HG02973 (cell line): ENCODE measurements at regions not wholly inside any gene's neighbourhood (a gene's known extent, or its start where the extent isn't known, plus 50 kb on each side); places are given as distances from the start of the nearest gene placed in this dataset.

Source experiments
- ATAC-seq: cut with Tn5 transposase; IDR thresholded peaks from one replicate; pipeline ENCODE4 v1.9.1; 2021; ENCODE audit warnings: moderate library complexity; ENCODE audit not compliant: unreplicated experiment

GRCh38 chr2:118699447-118700175 is 147.8 kb downstream of the EN1 start:
- no peak for ATAC-seq

- ATAC-seq = no peak
Observed at GRCh38 chr2:118698564-118698963, 148.9 kb downstream of the EN1 start.

- no peak for ATAC-seq
Observed at GRCh38 chr2:118697781-118698180, 149.7 kb downstream of the EN1 start.

- no peak for ATAC-seq
Observed at GRCh38 chr2:118696786-118697465, 150.5 kb downstream of the EN1 start.

- no peak for ATAC-seq
Observed at GRCh38 chr2:118693287-118693822, 154.1 kb downstream of the EN1 start.

GRCh38 chr2:118689874-118690273 is 157.6 kb downstream of the EN1 start:
- ATAC-seq = no peak

GRCh38 chr2:118689456-118689855 is 158.0 kb downstream of the EN1 start:
- ATAC-seq = no peak

GRCh38 chr2:118689033-118689432 is 158.4 kb downstream of the EN1 start:
- no peak for ATAC-seq

GRCh38 chr2:118687698-118688097 is 159.8 kb downstream of the EN1 start:
- no peak for ATAC-seq

- ATAC-seq = no peak
Observed at GRCh38 chr2:118687192-118687591, 160.3 kb downstream of the EN1 start.

- no peak for ATAC-seq
Observed at GRCh38 chr2:118686346-118686745, 161.1 kb downstream of the EN1 start.

GRCh38 chr2:118683460-118683859 is 164.0 kb downstream of the EN1 start:
- no peak for ATAC-seq

- ATAC-seq = no peak
Observed at GRCh38 chr2:118678985-118679384, 168.5 kb downstream of the EN1 start.

GRCh38 chr2:118677546-118677945 is 169.9 kb downstream of the EN1 start:
- no peak for ATAC-seq

- ATAC-seq = no peak
Observed at GRCh38 chr2:118675531-118675930, 171.9 kb downstream of the EN1 start.

- no peak for ATAC-seq
Observed at GRCh38 chr2:118672571-118673158, 174.8 kb downstream of the EN1 start.

- ATAC-seq = no peak
Observed at GRCh38 chr2:118671701-118672454, 175.6 kb downstream of the EN1 start.

- no peak for ATAC-seq
Observed at GRCh38 chr2:118670838-118671237, 176.6 kb downstream of the EN1 start.

- ATAC-seq = no peak
Observed at GRCh38 chr2:118670276-118670675, 177.2 kb downstream of the EN1 start.

GRCh38 chr2:118669654-118670053 is 177.8 kb downstream of the EN1 start:
- no peak for ATAC-seq
